ENCODE measurements at regions not wholly inside any gene's neighbourhood (a gene's known extent, or its start where the extent isn't known, plus 50 kb on each side); places are given as distances from the start of the nearest gene placed in this dataset.

- no peak for DNase-seq
Measured at GRCh38 chr3:177579419-177579818, 382.1 kb upstream of the TBL1XR1 start.

GRCh38 chr3:177580437-177580836, 383.2 kb upstream of the TBL1XR1 start:
- DNase-seq = no peak

GRCh38 chr3:177585271-177585670, 388.0 kb upstream of the TBL1XR1 start:
- no peak for DNase-seq

- peak; percentile 39 for DNase-seq
Measured at GRCh38 chr3:177589041-177589650, 391.9 kb upstream of the TBL1XR1 start.

GRCh38 chr3:177589911-177590381, 392.7 kb upstream of the TBL1XR1 start:
- peak; percentile 84 for DNase-seq

GRCh38 chr3:177590826-177591225, 393.5 kb upstream of the TBL1XR1 start:
- peak; percentile 32 for DNase-seq

GRCh38 chr3:177591379-177591778, 394.1 kb upstream of the TBL1XR1 start:
- no peak for DNase-seq

GRCh38 chr3:177594096-177594495, 396.8 kb upstream of the TBL1XR1 start:
- no peak for DNase-seq

- no peak for DNase-seq
Measured at GRCh38 chr3:177595530-177596188, 398.4 kb upstream of the TBL1XR1 start.

- peak; percentile 40 for DNase-seq
Measured at GRCh38 chr3:177596248-177596815, 399.1 kb upstream of the TBL1XR1 start.

- no peak for DNase-seq
Measured at GRCh38 chr3:177596816-177597271, 399.6 kb upstream of the TBL1XR1 start.

- DNase-seq = peak; percentile 65
Measured at GRCh38 chr3:177597311-177598096, 400.2 kb upstream of the TBL1XR1 start.

- no peak for DNase-seq
Measured at GRCh38 chr3:177598097-177598833, 401.0 kb upstream of the TBL1XR1 start.

- DNase-seq = no peak
Measured at GRCh38 chr3:177599326-177599725, 402.0 kb upstream of the TBL1XR1 start.

- DNase-seq = no peak
Measured at GRCh38 chr3:177599837-177600236, 402.6 kb upstream of the TBL1XR1 start.

- no peak for DNase-seq
Measured at GRCh38 chr3:177600411-177600810, 403.1 kb upstream of the TBL1XR1 start.

- DNase-seq = peak; percentile 11
Measured at GRCh38 chr3:177601152-177601551, 403.9 kb upstream of the TBL1XR1 start.

GRCh38 chr3:177602601-177603147, 405.4 kb upstream of the TBL1XR1 start:
- peak; percentile 84 for DNase-seq

- DNase-seq = no peak
Measured at GRCh38 chr3:177603148-177603603, 405.9 kb upstream of the TBL1XR1 start.

GRCh38 chr3:177604181-177604580, 406.9 kb upstream of the TBL1XR1 start:
- DNase-seq = no peak

- DNase-seq = peak; percentile 91
Measured at GRCh38 chr3:177606891-177607290, 409.6 kb upstream of the TBL1XR1 start.

- peak; percentile 71 for DNase-seq
Measured at GRCh38 chr3:177607589-177607988, 410.3 kb upstream of the TBL1XR1 start.

Measured in DMS53 (cell line).